ENCODE measurements at regions not wholly inside any gene's neighbourhood (a gene's known extent, or its start where the extent isn't known, plus 50 kb on each side); places are given as distances from the start of the nearest gene placed in this dataset.
"Not testable (repeated sequence)": the region's sequence is repeated elsewhere in the genome, so short reads cannot be mapped to it uniquely, and the experiment has no call there.

DNA sequence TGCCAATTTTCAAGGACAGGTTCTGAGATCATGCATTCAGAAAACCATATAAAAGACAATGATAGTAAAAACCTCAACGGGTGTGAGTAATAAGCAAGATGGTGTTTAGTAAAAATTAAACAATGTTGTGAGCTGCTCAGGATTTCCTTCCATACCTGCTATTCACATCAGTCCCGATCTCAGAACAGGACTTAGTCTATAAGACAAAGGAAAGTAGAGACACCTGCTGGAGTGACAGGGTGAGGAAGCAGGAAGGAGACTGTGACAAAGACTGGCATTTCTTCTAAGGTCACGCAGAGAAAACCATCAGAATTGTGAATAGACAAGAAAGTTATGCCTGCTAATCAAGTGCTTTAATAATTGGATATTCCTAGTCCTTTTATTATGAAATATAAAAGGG is 648.0 kb downstream of the DACH1 start:
- DNase-seq (ENCODE audit: low spot score), result no peak

DNA sequence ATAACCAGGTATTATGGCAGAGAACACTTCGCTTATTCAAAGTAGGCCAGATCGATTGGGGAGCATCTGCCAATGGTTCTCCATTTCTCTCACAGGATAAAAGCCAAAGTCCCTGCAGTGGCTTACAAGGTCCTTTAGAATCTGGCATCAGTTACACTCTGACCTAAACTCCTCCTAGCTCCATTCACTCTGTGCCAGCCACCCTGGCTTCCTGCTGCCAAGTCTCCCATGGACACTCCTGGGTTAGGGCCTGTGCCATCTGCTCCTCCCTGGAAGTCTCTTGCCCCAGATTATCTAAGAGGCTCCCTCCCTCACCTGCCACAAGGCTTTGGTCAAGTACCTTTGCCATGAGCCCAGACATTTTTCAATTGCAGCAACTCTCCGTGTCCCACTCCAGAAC is 649.2 kb downstream of the DACH1 start:
- no peaks in the 10 kb centered on the region for H3K27me3 Mint-ChIP-seq (ENCODE audit: low read depth)
- DNase-seq (ENCODE audit: low spot score), result no peak
- H3K4me3 Mint-ChIP-seq, result no peak overlapping the region
- no peak overlapping the region for H3K27ac Mint-ChIP-seq
- no peaks in the 10 kb centered on the region for H3K36me3 Mint-ChIP-seq (ENCODE audit: low read depth)
- H3K4me1 Mint-ChIP-seq (ENCODE audit: low read depth), result no peaks in the 10 kb centered on the region
- no peaks in the 10 kb centered on the region for H3K9me3 Mint-ChIP-seq

More for the DNA sequence above, 648.0 kb downstream of the DACH1 start:
- H3K4me1 Mint-ChIP-seq (ENCODE audit: low read depth), result no peaks in the 10 kb centered on the region
- no peaks in the 10 kb centered on the region for H3K27me3 Mint-ChIP-seq (ENCODE audit: low read depth)
- no peaks in the 10 kb centered on the region for H3K9me3 Mint-ChIP-seq
- no peaks in the 10 kb centered on the region for H3K36me3 Mint-ChIP-seq (ENCODE audit: low read depth)
- H3K4me3 Mint-ChIP-seq, result no peak overlapping the region
- H3K27ac Mint-ChIP-seq, result no peak overlapping the region

DNA sequence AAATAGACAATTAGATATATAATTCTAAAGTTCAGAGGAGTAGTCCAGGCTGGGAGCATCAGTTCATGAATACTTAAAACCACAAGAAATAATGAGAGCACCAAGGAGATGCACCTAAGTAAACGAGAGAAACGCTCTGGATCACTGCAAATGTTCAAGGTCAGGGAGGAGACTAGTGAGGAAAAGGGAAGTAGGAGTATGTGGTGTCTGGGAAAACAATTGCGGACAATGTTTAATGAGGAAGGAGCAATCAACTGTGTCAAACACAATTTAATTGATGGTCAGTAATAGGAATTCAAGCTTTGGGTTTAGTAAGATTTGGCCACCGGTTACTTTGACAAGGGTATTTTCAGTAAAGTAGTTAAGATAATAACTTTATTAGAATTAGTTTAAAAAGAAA is 652.2 kb downstream of the DACH1 start:
- DNase-seq (ENCODE audit: low spot score), result no peak
- no peaks in the 10 kb centered on the region for H3K27me3 Mint-ChIP-seq (ENCODE audit: low read depth)
- no peaks in the 10 kb centered on the region for H3K4me1 Mint-ChIP-seq (ENCODE audit: low read depth)
- H3K9me3 Mint-ChIP-seq, result no peaks in the 10 kb centered on the region
- no peak overlapping the region for H3K27ac Mint-ChIP-seq
- H3K4me3 Mint-ChIP-seq, result no peak overlapping the region
- no peaks in the 10 kb centered on the region for H3K36me3 Mint-ChIP-seq (ENCODE audit: low read depth)

DNA sequence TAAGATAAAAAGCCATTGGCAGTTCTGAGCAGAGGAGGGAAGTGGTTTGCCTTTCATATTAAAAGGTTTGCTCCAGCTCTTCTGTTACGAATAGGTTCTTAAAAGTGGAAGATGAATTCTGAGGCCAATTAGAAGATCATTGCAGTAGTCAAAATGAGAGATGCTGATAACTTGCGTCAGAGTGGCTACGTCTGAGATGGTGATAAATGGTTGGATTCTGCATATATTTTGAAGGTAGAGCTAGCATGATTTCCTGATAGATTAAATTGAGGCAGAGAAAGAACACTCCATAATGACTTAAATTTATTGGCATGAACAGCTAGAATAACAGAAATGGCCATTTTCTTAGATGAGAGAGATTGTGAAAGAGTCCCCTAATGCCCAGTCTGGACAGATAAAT is 652.6 kb downstream of the DACH1 start:
- H3K4me3 Mint-ChIP-seq, result no peak overlapping the region
- no peaks in the 10 kb centered on the region for H3K36me3 Mint-ChIP-seq (ENCODE audit: low read depth)
- no peak for DNase-seq (ENCODE audit: low spot score)
- H3K9me3 Mint-ChIP-seq, result no peaks in the 10 kb centered on the region
- H3K27me3 Mint-ChIP-seq (ENCODE audit: low read depth), result no peaks in the 10 kb centered on the region
- no peak overlapping the region for H3K27ac Mint-ChIP-seq
- H3K4me1 Mint-ChIP-seq (ENCODE audit: low read depth), result no peaks in the 10 kb centered on the region

DNA sequence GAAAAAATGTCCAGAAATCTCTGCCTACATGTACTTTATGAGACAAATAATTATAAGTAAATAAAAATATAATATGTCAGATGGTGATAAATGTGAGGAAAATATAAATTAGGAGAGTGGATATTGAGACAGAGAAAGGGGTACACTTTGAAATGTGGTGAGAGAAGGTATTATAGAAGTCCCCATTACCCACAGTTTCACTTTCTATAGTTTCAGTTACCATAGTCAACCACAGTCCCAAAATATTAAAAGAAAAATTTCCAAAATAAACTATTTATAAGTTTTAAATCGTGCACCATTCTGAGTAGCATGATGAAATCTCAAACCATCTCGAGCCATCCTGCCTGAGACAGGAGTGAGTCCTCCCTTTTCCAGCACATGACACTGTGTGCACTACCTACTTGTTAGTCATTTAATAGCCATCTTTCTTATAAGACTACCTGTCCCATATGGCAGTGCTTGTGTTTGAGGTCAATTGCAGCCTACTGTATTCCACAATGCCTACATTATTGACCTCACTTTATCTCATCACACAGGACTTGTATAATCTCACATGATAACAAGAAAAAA is 653.7 kb downstream of the DACH1 start:
- Mint-ChIP-seq H3K4me3 (no peak overlapping the region), H3K27me3 (ENCODE audit: low read depth) (no peaks in the 10 kb centered on the region), H3K27ac (no peak overlapping the region), H3K36me3 (ENCODE audit: low read depth) (no peaks in the 10 kb centered on the region), H3K9me3 (no peaks in the 10 kb centered on the region), H3K4me1 (ENCODE audit: low read depth) (no peaks in the 10 kb centered on the region)
- DNase-seq (ENCODE audit: low spot score), result no peak

DNA sequence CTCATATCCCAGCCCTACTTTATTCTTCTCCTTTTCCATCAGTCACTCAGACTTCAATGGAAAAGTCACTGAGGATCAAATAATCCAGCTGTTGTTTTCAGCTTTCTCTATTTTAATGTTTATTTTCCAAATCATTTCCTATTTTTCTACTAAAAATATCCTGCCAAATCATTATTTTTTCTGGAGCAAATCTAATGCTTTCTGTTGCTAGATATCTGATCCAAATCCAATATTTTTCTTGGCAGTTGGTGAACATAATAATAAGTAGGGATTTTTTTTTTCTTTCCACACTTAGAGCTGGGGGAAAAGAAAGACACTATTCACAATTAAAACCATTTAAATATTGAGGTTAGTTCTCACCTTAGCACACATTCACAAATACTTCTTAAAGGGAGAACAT is 656.1 kb downstream of the DACH1 start:
- no peaks in the 10 kb centered on the region for H3K27me3 Mint-ChIP-seq (ENCODE audit: low read depth)
- H3K36me3 Mint-ChIP-seq (ENCODE audit: low read depth), result no peaks in the 10 kb centered on the region
- H3K27ac Mint-ChIP-seq, result no peak overlapping the region
- no peaks in the 10 kb centered on the region for H3K4me1 Mint-ChIP-seq (ENCODE audit: low read depth)
- no peak overlapping the region for H3K4me3 Mint-ChIP-seq
- H3K9me3 Mint-ChIP-seq, result no peaks in the 10 kb centered on the region
- DNase-seq (ENCODE audit: low spot score), result no peak

DNA sequence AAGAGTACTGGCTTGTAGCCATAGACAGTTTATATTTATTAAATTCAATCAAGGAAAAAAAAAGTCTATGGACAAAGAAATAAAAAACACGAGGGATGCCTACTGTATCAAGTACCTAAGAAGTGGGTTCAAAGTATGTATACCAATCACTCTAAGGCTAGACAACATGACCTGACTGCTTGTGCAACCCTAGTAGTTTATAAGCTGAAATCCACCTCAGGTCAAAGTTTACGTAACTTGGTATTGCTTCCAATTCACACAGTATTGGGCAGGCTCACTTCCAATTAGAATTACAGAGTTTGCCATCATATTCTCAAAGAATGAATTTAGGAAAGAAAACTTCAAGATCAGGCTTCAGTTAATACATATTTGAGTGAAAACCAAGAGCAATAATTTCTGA is 657.8 kb downstream of the DACH1 start:
- no peaks in the 10 kb centered on the region for H3K4me1 Mint-ChIP-seq (ENCODE audit: low read depth)
- H3K36me3 Mint-ChIP-seq (ENCODE audit: low read depth), result no peaks in the 10 kb centered on the region
- H3K27me3 Mint-ChIP-seq (ENCODE audit: low read depth), result no peaks in the 10 kb centered on the region
- H3K27ac Mint-ChIP-seq, result no peak overlapping the region
- H3K9me3 Mint-ChIP-seq, result no peaks in the 10 kb centered on the region
- no peak overlapping the region for H3K4me3 Mint-ChIP-seq
- no peak for DNase-seq (ENCODE audit: low spot score)

DNA sequence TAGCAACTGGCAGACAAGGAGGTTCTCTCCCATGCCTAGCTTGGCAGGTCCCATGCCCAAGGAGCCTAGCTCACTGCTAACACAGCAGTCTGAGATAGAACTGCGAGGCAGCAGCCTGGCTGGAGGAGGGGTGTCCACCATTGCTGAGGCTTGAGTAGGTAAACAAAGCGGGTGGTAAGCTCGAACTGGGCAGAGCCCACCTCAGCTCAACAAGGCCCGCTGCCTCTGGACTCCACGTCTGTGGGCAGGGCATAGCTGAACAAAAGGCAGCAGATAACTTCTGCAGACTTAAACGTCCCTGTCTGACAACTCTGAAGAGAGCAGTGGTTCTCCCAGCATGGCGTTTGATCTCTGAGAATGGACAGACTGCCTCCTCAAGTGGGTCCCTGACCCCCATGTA is 682.4 kb downstream of the DACH1 start:
- H3K4me3 Mint-ChIP-seq; H3K36me3 Mint-ChIP-seq (ENCODE audit: low read depth); DNase-seq (ENCODE audit: low spot score); H3K27ac Mint-ChIP-seq; H3K4me1 Mint-ChIP-seq (ENCODE audit: low read depth); H3K9me3 Mint-ChIP-seq; H3K27me3 Mint-ChIP-seq (ENCODE audit: low read depth): not testable (repeated sequence)

DNA sequence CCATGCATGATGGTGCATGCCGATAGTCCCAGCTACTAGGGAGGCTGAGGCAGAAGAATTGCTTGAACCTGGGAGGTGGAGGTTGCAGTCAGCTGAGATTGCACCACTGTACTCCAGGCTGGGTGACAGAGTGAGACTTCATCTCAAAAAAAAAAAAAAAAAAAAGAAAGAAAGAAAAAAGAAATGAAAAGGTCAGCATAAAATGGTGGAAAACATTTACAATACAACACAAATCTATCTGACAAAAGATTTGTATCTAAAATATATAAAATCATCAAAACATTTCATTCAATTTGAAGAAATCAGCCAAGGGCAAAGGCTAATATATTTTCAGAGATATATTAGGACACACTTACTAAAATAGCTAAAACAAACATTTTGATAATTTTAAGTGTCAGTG is 683.7 kb downstream of the DACH1 start:
- not testable (repeated sequence) for H3K36me3 Mint-ChIP-seq (ENCODE audit: low read depth)

DNA sequence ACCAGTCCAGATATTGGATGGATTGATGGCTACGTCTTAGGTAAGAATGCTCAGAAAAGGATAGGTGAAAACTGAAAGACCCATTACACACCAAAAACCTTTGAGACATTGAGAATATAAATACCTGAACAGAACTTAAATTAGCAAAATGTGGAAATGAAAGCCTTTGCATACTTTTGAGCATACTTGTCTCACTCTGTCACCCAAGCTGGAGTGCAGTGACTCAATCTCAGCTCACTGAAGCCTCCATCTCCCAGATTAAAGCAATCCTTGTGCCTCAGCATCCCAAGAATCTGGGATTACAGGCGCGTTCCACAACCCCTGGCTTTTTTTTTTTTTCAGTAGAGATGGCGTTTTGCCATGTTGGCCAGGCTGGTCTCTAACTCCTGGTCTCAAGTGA is 695.3 kb downstream of the DACH1 start:
- Mint-ChIP-seq H3K4me3 (no peak overlapping the region), H3K27ac (no peak overlapping the region), H3K27me3 (ENCODE audit: low read depth) (no peaks in the 10 kb centered on the region), H3K9me3 (peaks cover 6% of the 10 kb centered on the region), H3K36me3 (ENCODE audit: low read depth) (no peaks in the 10 kb centered on the region), H3K4me1 (ENCODE audit: low read depth) (no peaks in the 10 kb centered on the region)
- DNase-seq (ENCODE audit: low spot score), result no peak

More for the DNA sequence above, 683.7 kb downstream of the DACH1 start:
- not testable (repeated sequence) for H3K4me1 Mint-ChIP-seq (ENCODE audit: low read depth); H3K4me3 Mint-ChIP-seq; H3K27ac Mint-ChIP-seq; H3K9me3 Mint-ChIP-seq; DNase-seq (ENCODE audit: low spot score); H3K27me3 Mint-ChIP-seq (ENCODE audit: low read depth)

DNA sequence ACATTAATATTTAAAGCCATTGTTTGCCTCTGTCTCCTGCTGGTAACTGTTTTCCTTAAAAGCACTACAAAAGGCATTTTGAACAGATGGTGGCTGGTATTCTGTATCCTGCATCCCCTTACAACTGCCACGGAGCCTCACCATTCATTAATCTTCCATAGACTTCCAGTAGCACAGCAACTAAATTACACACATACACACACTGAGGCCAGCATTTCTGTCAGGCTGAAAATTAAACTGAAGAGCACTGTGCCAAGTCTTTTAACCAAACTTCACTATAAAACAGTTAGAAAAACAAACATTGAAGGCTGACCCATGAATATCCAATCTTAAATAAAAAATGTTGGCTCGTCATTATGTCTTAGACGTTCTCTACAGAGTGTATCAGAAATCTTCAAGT is 697.8 kb downstream of the DACH1 start:
- no peak for DNase-seq (ENCODE audit: low spot score)
- Mint-ChIP-seq H3K27me3 (ENCODE audit: low read depth) (no peaks in the 10 kb centered on the region), H3K4me3 (no peak overlapping the region), H3K36me3 (ENCODE audit: low read depth) (no peaks in the 10 kb centered on the region), H3K9me3 (peaks cover 3% of the 10 kb centered on the region), H3K4me1 (ENCODE audit: low read depth) (no peaks in the 10 kb centered on the region), H3K27ac (no peak overlapping the region)

DNA sequence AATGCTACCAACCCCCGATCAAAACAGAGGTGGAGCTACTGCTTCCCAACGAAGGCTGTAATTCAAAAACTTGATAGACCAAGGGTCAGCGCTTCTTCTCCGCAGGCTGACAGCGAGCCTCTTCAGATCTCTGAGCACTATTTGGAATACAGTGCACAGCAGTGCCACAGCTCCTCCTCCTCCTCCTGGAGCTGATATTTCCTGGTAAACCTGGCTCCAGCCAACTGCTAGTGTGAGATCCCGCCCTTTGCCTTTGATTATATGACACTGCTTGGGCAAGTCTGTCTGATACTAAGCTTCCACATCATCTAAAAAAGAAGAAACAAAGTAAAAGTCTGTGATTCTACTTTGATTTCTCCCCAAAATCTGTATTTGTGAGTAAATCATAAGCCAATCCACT is 710.5 kb downstream of the DACH1 start:
- Mint-ChIP-seq H3K4me1 (ENCODE audit: low read depth) (no peaks in the 10 kb centered on the region), H3K27me3 (ENCODE audit: low read depth) (no peaks in the 10 kb centered on the region), H3K9me3 (no peaks in the 10 kb centered on the region), H3K4me3 (no peak overlapping the region), H3K36me3 (ENCODE audit: low read depth) (no peaks in the 10 kb centered on the region), H3K27ac (no peak overlapping the region)
- DNase-seq (ENCODE audit: low spot score), result no peak

DNA sequence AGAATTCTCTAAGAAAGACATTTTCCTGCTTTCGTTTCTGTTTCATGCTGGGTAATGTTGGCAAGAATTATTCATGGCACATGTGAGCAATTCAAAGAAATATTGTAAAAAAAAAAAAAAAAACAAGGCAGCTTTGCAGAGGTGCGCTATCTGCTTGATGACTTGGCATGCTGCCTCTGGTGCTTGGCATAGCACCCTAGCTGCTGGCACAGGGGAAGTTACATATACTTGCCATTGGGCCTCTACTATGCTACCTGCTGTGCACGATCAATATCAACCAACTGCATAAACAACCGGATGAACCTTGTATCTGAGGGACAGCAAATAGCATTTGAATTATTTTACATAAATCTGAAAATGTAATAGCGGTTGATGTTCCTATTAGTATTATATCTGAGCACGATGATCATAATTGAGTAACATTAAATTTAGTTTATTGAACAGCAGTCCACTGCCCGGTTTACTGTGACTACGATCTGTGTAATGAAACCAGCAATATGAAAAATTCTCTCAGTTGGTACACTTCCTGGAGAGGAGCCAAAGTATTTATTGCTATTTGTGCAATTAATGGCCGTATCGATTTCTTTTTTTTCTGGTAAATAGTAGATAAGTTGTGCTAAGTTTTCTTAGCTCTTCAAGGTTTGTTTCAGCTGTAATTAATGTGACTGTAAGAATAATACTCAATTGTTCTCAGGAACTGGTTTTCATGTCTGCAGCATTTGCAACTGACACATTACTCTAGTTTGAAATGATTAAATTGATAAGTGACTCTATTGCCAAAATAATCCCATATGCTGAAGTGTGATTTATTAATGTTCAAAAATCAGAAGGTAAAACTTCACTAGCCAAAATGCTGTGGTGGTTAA is 717.3 kb downstream of the DACH1 start:
- Mint-ChIP-seq H3K36me3 (ENCODE audit: low read depth) (no peaks in the 10 kb centered on the region), H3K27ac (no peak overlapping the region), H3K4me1 (ENCODE audit: low read depth) (no peaks in the 10 kb centered on the region), H3K27me3 (ENCODE audit: low read depth) (no peaks in the 10 kb centered on the region), H3K9me3 (no peaks in the 10 kb centered on the region), H3K4me3 (no peak overlapping the region)
- DNase-seq (ENCODE audit: low spot score), result no peak

DNA sequence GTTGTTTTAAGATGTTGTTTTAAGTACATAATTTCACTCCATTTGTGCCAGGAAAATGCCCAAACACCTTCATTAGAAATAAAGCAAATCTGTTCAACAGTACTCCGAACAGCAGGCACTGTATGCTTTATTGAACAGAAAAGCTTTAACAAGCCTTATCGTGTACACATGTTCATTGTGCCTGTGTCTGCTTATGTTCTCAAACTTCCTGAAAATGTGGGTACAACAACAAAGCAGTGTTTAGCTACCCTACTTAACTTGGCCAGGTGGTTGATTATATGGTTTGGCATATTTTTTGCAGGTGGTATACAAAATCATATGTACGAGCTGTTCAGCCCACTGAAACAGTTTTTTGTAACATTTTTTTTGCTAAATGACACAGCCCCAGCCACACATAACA is 718.0 kb downstream of the DACH1 start:
- no peak overlapping the region for H3K27ac Mint-ChIP-seq
- H3K4me1 Mint-ChIP-seq (ENCODE audit: low read depth), result no peaks in the 10 kb centered on the region
- no peaks in the 10 kb centered on the region for H3K27me3 Mint-ChIP-seq (ENCODE audit: low read depth)
- H3K36me3 Mint-ChIP-seq (ENCODE audit: low read depth), result no peaks in the 10 kb centered on the region
- no peak overlapping the region for H3K4me3 Mint-ChIP-seq
- no peak for DNase-seq (ENCODE audit: low spot score)
- H3K9me3 Mint-ChIP-seq, result no peaks in the 10 kb centered on the region

DNA sequence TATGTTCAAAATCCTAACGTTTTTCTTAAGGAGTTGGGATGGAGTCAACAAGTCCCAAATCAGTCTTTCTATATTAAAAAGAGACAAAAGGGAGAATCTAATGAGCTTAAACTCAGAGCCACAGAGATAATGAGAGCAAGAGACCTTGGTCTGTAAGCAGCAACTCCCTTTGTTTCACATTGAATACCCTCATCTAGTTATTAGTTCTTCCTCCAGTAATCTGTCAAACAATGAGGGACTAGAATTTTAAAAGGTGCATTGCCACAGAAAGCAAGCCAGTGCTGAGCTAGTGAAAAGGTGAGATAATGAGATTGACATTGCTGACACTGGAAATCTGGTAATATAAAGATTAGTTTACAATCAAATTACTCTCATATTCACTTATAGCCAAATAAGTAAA is 718.6 kb downstream of the DACH1 start:
- Mint-ChIP-seq H3K9me3 (no peaks in the 10 kb centered on the region), H3K4me1 (ENCODE audit: low read depth) (no peaks in the 10 kb centered on the region), H3K4me3 (no peak overlapping the region), H3K36me3 (ENCODE audit: low read depth) (no peaks in the 10 kb centered on the region), H3K27me3 (ENCODE audit: low read depth) (no peaks in the 10 kb centered on the region), H3K27ac (no peak overlapping the region)
- DNase-seq (ENCODE audit: low spot score), result no peak

Data from T-helper 2 cell treated with Interferon-gamma antibody and Interleukin-4, amounts not matched to agents 5 μg/mL and 100 μg/mL, for 36 hours (primary cell).